HG03460 (cell line): ENCODE measurements at regions not wholly inside any gene's neighbourhood (a gene's known extent, or its start where the extent isn't known, plus 50 kb on each side); places are given as distances from the start of the nearest gene placed in this dataset.

ENCODE experiments used
- ATAC-seq: cut with Tn5 transposase; IDR thresholded peaks from one replicate; pipeline ENCODE4 v1.9.1; 2021; ENCODE audit not compliant: unreplicated experiment

DNA sequence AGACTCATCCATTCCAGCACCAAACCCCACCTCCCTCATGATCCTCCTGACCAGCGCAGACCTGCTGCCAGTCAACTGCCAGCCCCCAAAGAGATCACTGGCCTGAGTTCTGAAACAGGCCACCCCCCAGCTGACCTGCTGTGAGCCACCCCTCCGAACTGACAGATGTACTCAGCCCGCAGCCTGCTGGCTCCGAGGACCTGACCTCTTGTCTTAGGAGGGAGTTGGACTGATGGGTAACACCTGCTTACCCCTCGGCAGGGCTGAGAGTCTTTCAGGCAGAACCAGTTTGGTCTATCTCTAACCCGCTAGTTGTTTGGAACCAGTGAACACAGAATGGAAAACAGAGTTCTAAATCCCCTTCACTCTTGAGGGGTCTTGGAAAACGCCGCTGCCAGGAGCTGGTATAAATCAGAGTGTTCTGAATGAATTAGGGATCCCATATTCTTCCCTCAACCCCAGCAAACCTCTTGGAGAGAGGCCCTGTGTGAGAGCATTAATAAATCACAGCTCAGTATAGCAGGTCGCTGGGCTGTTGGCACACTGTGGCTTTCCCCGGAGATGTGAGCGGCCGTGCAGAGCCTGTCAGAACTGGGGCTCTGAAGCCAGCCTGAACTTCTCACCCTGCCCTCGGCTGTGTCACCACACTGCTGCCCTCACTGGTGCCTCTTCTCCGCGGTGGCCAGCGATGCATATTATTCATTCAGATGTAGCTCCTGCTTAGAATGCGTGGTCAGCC, 165.1 kb upstream of the NCAM1 start:
- no peak for ATAC-seq

DNA sequence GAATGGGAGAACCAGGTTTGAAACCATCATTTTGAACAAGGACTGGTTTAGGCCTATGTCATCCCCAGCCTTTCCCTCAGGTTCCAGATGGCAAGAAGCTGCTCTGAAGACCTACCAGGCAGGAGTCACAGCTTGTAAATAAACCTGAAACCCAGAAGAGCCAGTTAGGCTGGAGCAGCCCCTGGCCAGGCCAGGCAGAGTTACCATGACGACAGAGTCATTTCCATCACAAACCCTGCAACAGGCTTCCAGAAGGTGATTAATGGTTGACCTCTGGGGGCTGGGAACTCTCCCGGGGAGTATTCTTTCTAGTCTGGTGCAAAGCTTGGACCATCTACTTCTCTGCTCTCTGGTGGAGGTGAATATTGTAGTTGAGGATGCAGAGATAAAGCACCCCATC, 164.1 kb upstream of the NCAM1 start:
- no peak for ATAC-seq

DNA sequence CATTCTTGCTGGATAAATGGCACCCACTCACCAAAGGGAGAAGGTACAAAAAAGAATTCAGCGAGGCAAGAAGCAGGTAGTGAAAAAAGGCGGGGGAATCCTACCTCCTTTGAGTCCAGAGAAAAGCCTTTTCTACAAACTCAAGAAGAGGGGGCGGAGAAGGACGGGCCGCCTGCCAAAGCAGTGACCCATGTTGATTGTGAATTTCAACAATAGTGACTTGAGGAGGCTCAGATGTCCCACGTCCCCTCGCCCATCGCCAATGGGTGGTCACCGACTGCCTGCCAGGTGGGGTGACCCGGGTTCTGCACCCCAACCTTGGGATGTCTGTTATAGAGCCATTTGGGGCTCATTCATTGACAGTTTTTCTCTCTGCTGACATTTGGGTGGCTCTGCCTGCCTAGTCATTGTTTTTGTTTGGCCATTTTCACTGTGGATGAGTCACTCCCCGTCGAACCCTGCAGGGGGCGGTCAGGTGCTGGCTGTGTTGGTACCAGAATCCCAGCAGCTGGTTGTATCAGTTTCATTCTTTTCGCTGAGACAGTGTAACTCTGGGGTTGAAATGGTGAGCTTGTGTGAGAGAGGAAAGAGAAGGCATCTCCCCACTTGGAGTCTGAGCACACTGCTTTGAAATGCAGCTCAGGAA, 163.4 kb upstream of the NCAM1 start:
- ATAC-seq: no peak

DNA sequence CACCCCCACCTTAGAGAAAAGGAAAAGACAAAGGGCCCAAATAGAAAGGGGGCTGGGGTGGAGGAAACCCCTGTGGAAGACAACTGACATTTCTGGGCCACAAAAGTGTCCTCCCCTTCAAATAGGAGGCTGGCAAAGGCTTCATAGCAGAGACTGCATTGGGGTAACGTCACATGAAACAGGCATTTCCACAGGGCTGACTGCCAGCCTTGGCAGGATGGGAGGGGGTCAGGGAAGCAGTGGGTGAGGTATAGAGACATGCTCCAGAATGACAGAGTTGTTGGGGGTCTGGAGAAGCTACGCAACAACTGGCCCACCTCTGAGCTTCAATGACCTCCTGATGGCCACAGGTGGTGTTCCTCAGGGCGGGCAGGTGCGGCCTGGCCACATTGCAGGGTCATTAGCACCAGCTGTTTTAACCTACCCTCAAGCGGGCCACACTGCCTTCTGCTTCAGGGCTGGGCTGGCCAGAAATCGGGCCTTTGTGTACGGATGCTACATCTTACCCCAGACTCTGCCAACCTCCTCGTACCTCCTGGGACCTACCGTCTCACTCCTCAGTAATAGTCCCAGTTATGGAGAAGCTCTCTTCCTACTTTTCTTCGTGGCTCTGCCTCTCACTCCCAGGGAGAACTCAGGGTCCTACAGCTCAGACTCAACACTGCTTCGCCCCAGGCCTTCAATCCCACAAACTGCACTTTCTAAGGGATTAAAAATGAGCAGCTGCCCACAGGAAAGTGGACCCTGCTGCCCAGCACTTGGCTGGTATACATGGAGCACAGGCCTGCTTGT, 160.0 kb upstream of the NCAM1 start:
- ATAC-seq: no peak

DNA sequence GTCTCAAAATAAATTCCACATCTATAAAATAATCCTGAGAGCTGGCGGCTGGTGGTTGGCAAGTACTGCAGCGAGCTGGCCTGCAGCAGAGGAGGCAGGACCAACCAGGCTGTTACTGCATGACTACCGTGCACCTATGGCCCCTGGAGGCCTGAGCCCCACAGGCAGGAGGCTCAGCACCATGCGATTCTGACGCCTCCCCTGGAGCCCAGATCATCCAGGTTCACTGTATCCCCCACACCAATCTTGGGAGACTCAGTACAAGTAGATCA, 159.5 kb upstream of the NCAM1 start:
- no peak for ATAC-seq

DNA sequence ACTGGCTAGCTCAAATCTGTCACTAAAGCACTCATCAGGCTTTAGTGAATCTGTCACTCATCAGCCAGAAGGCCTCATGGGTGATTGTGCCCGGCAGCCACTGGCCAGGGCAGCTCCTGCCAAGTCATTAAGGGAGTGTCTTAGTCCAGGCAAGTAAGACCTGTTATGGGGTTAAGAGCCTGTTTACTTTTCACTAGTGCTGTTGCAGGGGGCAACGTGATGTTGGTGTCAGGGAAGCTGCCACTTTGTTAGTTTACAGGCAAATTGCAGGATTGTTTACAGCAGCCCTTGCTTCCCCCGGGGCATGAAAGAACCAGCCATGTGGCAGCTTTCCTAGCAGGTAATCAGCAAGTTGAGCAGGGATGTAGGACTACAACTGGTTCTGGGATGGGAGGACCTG, 155.6 kb upstream of the NCAM1 start:
- ATAC-seq: no peak

DNA sequence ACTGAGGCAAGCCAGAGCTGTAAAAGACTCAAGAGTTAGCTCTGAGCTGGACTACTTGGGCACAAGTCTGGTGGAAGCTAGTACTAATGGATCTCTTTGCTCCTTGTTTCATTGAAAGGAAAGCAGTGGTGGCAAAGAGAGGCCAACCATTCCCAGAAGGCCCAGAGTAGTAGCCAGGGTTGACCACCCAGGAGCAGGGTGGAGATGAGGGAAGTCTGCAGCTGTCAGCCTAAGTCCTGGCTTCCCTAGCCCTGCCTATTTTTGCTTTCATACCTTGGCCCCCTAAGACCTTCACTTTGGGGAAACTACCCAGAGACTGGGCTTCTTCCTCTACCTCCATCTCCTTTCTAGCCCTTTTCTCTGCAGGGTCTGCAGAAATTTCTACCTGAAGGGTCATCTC, 155.0 kb upstream of the NCAM1 start:
- no peak for ATAC-seq

DNA sequence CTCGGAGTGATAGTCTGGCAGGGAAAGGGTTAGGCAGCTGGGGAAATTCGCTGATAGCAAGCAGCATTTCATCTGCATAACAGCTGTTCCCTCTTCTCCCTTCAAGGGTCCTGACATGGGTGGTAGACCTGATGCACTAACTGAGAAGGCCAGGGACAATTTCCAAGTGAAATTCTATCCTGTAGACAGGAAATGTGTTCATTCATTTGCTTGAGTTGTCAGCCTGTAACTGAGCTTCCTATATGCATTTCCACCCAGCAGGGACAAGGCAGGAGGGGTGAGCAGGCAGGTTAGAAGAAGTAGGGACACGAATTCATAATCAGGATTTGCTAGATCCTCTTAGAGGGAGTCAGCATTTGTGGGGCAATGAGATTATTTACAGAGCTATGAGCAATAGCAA, 154.3 kb upstream of the NCAM1 start:
- no peak for ATAC-seq

DNA sequence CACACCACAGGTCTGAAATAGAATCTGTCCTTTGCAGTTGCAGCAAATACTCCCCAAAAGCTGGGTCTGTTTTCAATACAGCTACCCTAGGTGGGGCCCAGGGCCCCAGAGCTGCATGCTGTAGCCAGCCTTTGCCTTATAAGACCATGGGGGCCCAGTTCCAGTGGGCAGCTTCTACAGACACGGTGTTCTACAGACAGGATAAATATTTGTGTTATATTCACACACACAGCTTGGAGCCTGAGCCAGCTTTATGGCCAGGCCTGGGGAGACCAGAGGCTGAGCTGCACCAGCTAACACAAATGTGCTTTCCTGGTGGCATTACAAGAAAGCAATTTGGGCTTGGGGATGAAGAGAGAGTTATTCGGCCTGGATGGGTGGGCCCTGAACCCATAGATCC, 151.8 kb upstream of the NCAM1 start:
- ATAC-seq: no peak

DNA sequence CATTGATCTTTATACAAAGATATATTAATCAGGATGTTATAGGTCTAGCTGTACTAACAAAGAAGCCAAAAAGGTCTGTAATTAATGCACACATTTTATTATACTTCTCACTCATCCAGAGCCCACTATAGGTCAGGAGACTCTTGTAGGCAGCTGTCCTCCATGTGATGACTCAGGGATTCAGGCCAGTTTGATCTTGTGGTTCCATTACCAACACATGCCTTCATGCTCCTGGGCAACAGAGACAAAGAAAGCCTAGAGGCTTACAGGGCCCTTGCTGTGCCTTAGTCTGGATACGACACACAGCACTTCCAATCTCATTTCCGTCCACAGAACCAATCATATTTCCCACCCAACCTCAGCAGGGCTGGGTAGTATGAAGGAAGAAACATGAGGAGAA, 150.3 kb upstream of the NCAM1 start:
- ATAC-seq: no peak

DNA sequence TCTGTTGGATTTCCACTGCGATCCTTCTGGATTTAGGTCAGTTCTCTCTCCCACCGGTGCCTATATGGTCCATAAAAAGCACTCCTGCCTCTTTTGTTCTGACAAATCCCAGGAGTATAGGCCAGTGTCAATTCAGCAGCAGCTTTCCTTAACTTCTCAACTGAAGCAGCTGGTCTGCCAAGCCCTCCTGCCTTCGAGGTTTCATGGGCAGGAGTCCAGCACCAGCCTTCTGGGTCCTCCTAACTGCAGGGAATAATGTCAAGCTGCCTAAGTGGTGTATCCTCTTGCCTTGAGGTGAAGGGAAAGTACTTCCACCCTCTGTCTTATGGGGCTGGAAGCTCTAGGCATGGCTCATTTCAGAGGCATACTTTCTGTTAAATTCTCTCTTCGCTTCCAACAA, 149.4 kb upstream of the NCAM1 start:
- no peak for ATAC-seq

DNA sequence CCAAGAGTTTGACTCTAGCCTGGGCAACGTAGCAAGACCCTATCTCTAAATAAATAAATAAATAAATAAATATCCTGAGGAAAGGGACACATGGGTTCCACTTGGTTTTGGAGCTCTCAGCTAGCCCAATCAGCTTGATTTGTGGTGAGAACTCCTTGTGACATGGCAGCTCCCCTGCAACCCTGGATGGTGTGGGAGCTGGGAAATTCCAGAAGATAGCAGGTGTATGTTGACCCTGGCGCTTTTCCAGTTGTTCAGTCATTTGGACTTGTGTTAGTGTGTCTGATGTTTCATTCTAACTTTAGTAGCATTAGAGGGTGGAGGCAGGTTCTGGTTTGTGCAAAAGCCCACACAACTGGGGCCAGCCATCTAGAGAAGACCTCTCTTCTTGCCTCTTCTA, 148.5 kb upstream of the NCAM1 start:
- no peak for ATAC-seq

DNA sequence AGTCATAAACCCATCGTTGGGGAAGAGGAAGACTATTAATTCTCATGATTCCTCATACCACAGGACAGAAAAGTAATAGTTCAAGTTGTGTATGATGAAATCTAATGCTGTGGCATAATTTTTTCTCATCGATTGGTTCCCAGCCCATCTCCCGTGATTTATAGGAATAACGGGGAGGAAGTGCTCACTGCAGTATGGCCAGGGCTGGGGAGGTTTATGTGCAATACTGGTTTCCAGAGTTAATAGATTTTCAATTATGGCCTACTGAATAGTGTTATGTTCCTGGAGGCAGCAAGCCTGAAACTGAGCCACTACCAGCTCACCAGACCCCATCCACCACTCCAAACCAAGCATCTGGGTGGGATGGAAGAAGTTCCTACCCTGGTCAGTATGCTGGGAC, 147.1 kb upstream of the NCAM1 start:
- no peak for ATAC-seq

DNA sequence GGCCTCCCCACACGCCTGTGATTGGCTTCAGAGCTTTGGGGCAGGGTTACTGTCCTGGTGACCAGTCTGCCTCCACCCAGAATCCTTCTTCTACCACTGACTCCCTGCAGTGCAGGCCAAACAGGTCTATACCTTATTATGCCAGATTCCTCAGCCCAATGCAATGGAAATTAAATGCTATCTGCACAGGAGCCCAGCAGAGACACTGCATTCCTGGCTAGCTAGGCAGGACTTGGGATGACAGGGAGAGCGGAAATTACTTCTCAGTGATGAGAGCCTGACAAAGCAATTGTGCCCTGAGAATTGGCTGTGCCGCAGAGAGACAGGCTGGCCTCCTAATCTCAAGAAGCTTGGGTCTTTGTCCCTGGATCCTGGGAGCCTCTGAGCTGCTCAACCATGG, 143.8 kb upstream of the NCAM1 start:
- no peak for ATAC-seq

DNA sequence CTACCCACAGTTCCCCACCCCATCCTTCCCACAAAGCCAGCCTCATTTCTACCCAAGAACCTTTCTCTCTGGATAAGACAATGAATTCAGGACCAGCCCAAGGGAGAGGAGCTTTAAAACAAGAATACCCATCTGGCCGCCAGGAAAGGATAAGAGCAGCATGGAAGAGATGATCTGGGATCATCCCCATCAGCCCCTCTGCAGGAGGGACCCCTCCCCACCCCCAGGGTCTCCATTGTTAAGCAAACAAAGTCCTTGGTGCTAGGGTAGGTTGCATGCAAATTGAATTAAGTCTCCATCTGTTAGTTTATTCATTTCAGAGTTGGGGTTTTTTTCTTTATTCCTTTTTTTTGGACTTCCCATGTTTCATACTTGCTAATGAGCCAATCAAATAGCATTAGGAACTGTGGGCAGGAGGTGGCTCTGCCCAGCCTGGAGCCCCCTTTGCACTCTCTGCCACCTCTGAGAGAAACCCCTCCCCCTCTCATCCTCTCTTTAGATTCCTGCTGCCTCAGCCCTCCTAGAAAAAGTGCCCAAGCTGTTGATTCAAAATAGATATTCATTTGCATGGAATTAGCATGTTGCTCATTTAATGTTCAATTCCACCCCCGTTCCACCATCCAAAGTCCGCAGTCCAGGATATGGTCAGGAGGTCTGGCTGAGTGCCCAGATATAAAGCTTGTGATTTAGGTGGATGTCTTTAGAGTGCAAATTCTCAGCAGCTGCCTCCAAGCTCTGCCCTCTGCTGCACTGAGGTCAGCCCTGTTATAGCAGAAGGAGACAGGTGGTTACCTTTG, 138.5 kb upstream of the NCAM1 start:
- ATAC-seq: no peak

DNA sequence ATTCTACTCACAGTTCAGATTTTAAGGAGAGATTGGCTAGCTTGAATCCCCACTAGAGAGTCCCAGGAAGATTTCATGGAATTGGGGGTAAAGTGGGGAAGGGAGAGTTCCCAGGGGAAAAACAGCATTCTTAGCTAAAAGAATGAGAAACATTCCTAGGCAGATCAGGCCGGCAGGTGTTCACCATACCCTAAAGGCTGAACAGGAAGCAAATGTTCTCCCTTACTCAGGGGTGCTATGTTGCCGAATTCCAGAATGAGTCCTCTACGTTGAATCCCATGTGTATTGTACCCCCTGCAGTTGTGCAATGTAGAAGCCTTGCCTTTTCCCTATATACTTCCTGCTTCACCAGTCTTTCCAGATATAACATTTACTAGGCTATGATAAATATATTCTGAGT, 135.2 kb upstream of the NCAM1 start:
- ATAC-seq: no peak

DNA sequence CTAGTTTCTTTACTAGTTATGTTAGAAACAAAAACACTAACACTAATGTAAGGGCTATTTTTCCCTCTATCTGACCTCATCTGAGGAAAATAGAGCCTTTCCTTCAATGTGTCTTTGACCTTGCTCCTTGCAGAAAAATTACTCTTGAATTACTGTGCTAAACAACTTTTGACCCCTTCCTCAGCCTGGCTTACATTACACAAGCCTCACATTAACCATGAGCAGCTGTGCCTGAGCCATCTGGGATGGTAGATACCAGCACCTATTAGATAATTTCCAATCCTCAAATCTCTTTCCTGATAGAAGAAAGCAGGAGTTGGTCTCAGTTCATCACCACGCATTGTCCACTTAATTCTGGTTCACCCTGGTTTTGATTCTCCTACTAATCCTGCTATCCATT, 134.4 kb upstream of the NCAM1 start:
- ATAC-seq: no peak

DNA sequence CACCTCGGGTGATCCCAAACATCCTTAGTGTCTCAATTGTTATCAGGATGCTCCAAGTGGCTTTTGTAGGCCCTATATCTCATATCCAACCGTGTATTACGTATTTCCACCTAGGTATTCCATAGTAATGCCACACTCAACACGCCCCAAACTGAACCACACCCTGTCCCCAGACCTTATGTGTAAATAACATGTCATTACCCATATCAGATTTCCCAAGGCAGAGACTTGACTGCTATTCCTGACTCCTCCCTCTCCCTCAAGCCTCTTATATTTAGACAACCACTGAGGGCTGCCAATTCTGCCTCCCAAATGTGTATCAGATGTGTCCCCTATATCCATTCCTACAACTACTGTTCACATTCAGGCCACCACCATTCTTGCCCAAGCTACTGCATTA, 132.8 kb upstream of the NCAM1 start:
- ATAC-seq: no peak

DNA sequence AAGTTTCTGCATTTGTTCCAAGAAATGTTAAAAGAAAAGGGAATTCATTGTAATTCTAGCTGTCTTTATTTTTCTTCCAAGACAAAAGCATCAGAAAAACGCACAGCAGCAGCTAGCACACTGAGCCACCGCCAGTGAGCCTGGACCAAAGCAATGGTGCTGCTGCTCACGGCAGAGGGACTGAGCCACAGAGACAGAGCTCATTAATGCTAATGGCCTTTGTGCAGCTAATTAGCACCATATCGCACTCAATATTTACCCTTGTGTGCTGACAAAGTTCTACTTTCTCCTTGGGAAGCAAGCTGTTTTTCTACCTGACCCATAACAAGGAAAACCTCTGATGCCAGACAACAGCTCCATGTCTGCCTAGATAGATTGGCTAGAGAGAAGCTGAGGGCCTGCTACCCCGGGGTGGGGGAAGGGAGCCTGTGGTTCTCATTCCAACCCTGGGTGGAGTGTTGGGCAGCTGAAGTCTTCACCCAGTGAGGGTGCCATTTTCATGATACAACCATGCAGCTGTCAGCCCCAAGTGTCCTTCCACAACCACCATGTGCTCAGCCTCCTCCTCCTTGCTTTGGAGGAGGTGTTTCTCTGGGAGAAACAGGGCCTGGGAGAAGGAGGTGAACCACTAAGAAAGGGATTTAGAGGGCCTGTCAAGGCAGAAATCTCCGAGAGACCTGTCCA, 131.1 kb upstream of the NCAM1 start:
- ATAC-seq: no peak

DNA sequence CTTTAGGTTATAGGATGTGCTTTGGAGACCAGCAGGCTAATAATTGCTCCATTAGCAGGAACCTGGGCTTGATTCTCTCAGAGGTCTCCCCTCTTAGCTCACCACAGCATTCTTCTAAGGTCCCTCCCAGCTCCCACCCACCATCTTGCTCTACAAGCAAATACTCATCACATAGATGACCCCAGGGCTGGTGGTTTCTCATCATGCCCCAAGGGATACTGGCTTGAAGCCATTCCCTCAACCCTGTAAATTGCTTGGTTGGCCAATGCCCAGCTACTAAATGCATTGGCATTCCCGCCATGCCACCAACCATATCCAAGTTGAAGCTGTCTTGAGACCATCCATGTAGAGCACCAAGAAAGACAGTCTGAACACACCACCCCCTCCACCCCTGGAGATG, 130.2 kb upstream of the NCAM1 start:
- no peak for ATAC-seq
